Sciatic nerve (tissue), 2 donors: ENCODE measurements at regions not wholly inside any gene's neighbourhood (a gene's known extent, or its start where the extent isn't known, plus 50 kb on each side); places are given as distances from the start of the nearest gene placed in this dataset.

Experiments used
- ATAC-seq: fragments of 200-7000 bp; cut with Tn5 transposase; one replicate; pipeline ENCODE4 v1.9.1; 2020; ENCODE audit warnings: mild to moderate bottlenecking, moderate library complexity
- DNase-seq: peaks from one replicate; pipeline ENCODE4 v3.0.0-alpha.2; 2020; ENCODE audit warnings: low spot score
- intact Hi-C: fragments of 100-400 bp; cut with DNase I; formaldehyde crosslinking; loops from one replicate; pipeline ENCODE4 v1.14.2; 2022
- donor health status: DM: no; HTN: no; CAD: no.
- donor health status: DM: no; HTN: no; CAD: no.

- no peak for DNase-seq
- intact Hi-C loops: no loop called here
- ATAC-seq: no peak
Observed at GRCh38 chr10:3481496-3481895, 303.5 kb downstream of the KLF6 start.

- intact Hi-C loops: no loop called here
- no peak for DNase-seq
- no peak for ATAC-seq
Observed at GRCh38 chr10:3480990-3481315, 304.1 kb downstream of the KLF6 start.

- ATAC-seq: no peak
- intact Hi-C loops: no loop called here
- DNase-seq: no peak
Observed at GRCh38 chr10:3480281-3480989, 304.6 kb downstream of the KLF6 start.

- intact Hi-C loops: no loop called here
- ATAC-seq: no peak
Observed at GRCh38 chr10:3478632-3479240, 306.2 kb upstream of the PITRM1 start.

GRCh38 chr10:3478153-3478552, 305.6 kb upstream of the PITRM1 start:
- DNase-seq: no peak
- ATAC-seq: no peak
- intact Hi-C loops: no loop called here

More at GRCh38 chr10:3478632-3479240, 306.2 kb upstream of the PITRM1 start:
- no peak for DNase-seq

GRCh38 chr10:3477683-3478082, 305.1 kb upstream of the PITRM1 start:
- ATAC-seq: no peak
- intact Hi-C loops: no loop called here

GRCh38 chr10:3476640-3477448, 304.3 kb upstream of the PITRM1 start:
- intact Hi-C loops: no loop called here
- DNase-seq (no peak), ATAC-seq (no peak)

More at GRCh38 chr10:3477683-3478082, 305.1 kb upstream of the PITRM1 start:
- no peak for DNase-seq

GRCh38 chr10:3476186-3476585, 303.6 kb upstream of the PITRM1 start:
- DNase-seq: no peak
- peak; percentile 67 for ATAC-seq
- intact Hi-C loops: no loop called here

GRCh38 chr10:3475367-3475766, 302.8 kb upstream of the PITRM1 start:
- intact Hi-C loops: no loop called here
- ATAC-seq: no peak

GRCh38 chr10:3474266-3474665, 301.7 kb upstream of the PITRM1 start:
- intact Hi-C loops: no loop called here
- DNase-seq: no peak
- no peak for ATAC-seq

More at GRCh38 chr10:3475367-3475766, 302.8 kb upstream of the PITRM1 start:
- DNase-seq: no peak

GRCh38 chr10:3473271-3473670, 300.7 kb upstream of the PITRM1 start:
- intact Hi-C loops: no loop called here
- no peak for ATAC-seq
- DNase-seq: no peak

- ATAC-seq (peak; percentile 6), DNase-seq (no peak)
- intact Hi-C loops: no loop called here
Observed at GRCh38 chr10:3472287-3473051, 299.9 kb upstream of the PITRM1 start.

- ATAC-seq: no peak
- intact Hi-C loops: no loop called here
- DNase-seq: no peak
Observed at GRCh38 chr10:3471927-3472286, 299.3 kb upstream of the PITRM1 start.

GRCh38 chr10:3471472-3471871, 298.9 kb upstream of the PITRM1 start:
- no peak for ATAC-seq
- intact Hi-C loops: no loop called here
- DNase-seq: no peak

- DNase-seq (no peak), ATAC-seq (no peak)
- intact Hi-C loops: no loop called here
Observed at GRCh38 chr10:3470191-3470590, 297.6 kb upstream of the PITRM1 start.

GRCh38 chr10:3469639-3470020, 297.0 kb upstream of the PITRM1 start:
- ATAC-seq (no peak), DNase-seq (no peak)
- intact Hi-C loops: loop anchor here (5.0 kb wide), 1 partner anchor 313 kb away; no protein-coding TSS in a partner anchor

- DNase-seq: peak; percentile 77
- peak; percentile 67 for ATAC-seq
- intact Hi-C loops: loop anchor here (5.0 kb wide), 1 partner anchor 313 kb away; no protein-coding TSS in a partner anchor
Observed at GRCh38 chr10:3468919-3469638, 296.5 kb upstream of the PITRM1 start.

- peak; percentile 89 for DNase-seq
- peak; percentile 85 for ATAC-seq
- intact Hi-C loops: loop anchor here (5.0 kb wide), 1 partner anchor 315 kb away; no protein-coding TSS in a partner anchor
Observed at GRCh38 chr10:3467052-3467951, 294.7 kb upstream of the PITRM1 start.
